ENCODE measurements at regions not wholly inside any gene's neighbourhood (a gene's known extent, or its start where the extent isn't known, plus 50 kb on each side); places are given as distances from the start of the nearest gene placed in this dataset.

GRCh38 chr7:3168869-3169268, 125.2 kb upstream of the CARD11 start:
- DNase-seq (ENCODE audit: low read depth in 2 of 2), result no peak
- no peak overlapping the region for H3K4me3 ChIP-seq (replicated peaks in 1 of 2; ENCODE audit: low read depth in 2 of 2, low read length in 2 of 2)
- TF ChIP-seq CTCF (IDR thresholded peaks at IDR 0.05; ENCODE audit: low read depth, low read length), result no peak

GRCh38 chr7:3172768-3173280, 128.2 kb upstream of the SDK1 start:
- DNase-seq (ENCODE audit: low read depth in 2 of 2), result no peak
- no peak overlapping the region for H3K4me3 ChIP-seq (replicated peaks in 1 of 2; ENCODE audit: low read depth in 2 of 2, low read length in 2 of 2)
- no peak for TF ChIP-seq CTCF (IDR thresholded peaks at IDR 0.05; ENCODE audit: low read depth, low read length)

- H3K4me3 ChIP-seq (replicated peaks in 1 of 2; ENCODE audit: low read depth in 2 of 2, low read length in 2 of 2), result no peak overlapping the region
- no peak for DNase-seq (ENCODE audit: low read depth in 2 of 2)
- no peak for TF ChIP-seq CTCF (IDR thresholded peaks at IDR 0.05; ENCODE audit: low read depth, low read length)
Observed at GRCh38 chr7:3174515-3175284, 126.4 kb upstream of the SDK1 start.

GRCh38 chr7:3175285-3175902, 125.7 kb upstream of the SDK1 start:
- no peak for DNase-seq (ENCODE audit: low read depth in 2 of 2)
- H3K4me3 ChIP-seq (replicated peaks in 1 of 2; ENCODE audit: low read depth in 2 of 2, low read length in 2 of 2), result no peak overlapping the region
- no peak for TF ChIP-seq CTCF (IDR thresholded peaks at IDR 0.05; ENCODE audit: low read depth, low read length)

- no peak for DNase-seq (ENCODE audit: low read depth in 2 of 2)
- no peak for TF ChIP-seq CTCF (IDR thresholded peaks at IDR 0.05; ENCODE audit: low read depth, low read length)
- H3K4me3 ChIP-seq (replicated peaks in 1 of 2; ENCODE audit: low read depth in 2 of 2, low read length in 2 of 2), result no peak overlapping the region
Observed at GRCh38 chr7:3176112-3177000, 124.7 kb upstream of the SDK1 start.

GRCh38 chr7:3177271-3177670, 123.8 kb upstream of the SDK1 start:
- H3K4me3 ChIP-seq (replicated peaks in 1 of 2; ENCODE audit: low read depth in 2 of 2, low read length in 2 of 2), result no peak overlapping the region
- TF ChIP-seq CTCF (IDR thresholded peaks at IDR 0.05; ENCODE audit: low read depth, low read length), result no peak
- no peak for DNase-seq (ENCODE audit: low read depth in 2 of 2)

Data from cardiac fibroblast (primary cell).